C4-2B (cell line): ENCODE measurements at regions not wholly inside any gene's neighbourhood (a gene's known extent, or its start where the extent isn't known, plus 50 kb on each side); places are given as distances from the start of the nearest gene placed in this dataset.

Experiments
- ZFX ChIP-seq: fragments of 450-650 bp; IDR thresholded peaks from 2 replicates; pipeline ENCODE4 v1.6.1; 2017
- TF ChIP-seq, protein P1 (sequence below): fragments of 450-650 bp; conservative IDR thresholded peaks from 2 replicates; pipeline ENCODE4 v1.5.1; 2017; ENCODE audit warnings: mild to moderate bottlenecking

DNA sequence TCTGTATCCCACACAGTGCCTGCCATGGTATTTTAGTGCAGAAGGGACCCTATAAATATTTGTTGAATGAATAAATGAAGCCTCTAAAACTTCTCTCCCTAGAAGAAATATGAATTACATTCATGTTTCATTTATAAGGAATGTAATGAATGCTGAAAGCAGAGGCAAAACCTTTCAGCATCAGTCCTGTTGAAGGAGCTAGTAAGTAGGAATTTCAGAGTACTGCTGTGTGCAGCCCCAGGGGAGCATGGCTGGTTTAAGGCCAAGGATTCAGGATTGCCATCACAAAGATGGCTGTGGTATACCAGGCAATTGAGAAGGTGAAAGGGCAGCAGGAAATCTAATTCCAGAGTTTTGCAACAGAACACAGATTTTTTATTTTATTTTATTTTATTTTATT is 1131.4 kb downstream of the IGSF11 start:
- TF ChIP-seq, protein P1, sequence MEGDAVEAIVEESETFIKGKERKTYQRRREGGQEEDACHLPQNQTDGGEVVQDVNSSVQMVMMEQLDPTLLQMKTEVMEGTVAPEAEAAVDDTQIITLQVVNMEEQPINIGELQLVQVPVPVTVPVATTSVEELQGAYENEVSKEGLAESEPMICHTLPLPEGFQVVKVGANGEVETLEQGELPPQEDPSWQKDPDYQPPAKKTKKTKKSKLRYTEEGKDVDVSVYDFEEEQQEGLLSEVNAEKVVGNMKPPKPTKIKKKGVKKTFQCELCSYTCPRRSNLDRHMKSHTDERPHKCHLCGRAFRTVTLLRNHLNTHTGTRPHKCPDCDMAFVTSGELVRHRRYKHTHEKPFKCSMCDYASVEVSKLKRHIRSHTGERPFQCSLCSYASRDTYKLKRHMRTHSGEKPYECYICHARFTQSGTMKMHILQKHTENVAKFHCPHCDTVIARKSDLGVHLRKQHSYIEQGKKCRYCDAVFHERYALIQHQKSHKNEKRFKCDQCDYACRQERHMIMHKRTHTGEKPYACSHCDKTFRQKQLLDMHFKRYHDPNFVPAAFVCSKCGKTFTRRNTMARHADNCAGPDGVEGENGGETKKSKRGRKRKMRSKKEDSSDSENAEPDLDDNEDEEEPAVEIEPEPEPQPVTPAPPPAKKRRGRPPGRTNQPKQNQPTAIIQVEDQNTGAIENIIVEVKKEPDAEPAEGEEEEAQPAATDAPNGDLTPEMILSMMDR: no peak
- no peak for TF ChIP-seq ZFX
